ENCODE measurements at regions not wholly inside any gene's neighbourhood (a gene's known extent, or its start where the extent isn't known, plus 50 kb on each side); places are given as distances from the start of the nearest gene placed in this dataset.

DNA sequence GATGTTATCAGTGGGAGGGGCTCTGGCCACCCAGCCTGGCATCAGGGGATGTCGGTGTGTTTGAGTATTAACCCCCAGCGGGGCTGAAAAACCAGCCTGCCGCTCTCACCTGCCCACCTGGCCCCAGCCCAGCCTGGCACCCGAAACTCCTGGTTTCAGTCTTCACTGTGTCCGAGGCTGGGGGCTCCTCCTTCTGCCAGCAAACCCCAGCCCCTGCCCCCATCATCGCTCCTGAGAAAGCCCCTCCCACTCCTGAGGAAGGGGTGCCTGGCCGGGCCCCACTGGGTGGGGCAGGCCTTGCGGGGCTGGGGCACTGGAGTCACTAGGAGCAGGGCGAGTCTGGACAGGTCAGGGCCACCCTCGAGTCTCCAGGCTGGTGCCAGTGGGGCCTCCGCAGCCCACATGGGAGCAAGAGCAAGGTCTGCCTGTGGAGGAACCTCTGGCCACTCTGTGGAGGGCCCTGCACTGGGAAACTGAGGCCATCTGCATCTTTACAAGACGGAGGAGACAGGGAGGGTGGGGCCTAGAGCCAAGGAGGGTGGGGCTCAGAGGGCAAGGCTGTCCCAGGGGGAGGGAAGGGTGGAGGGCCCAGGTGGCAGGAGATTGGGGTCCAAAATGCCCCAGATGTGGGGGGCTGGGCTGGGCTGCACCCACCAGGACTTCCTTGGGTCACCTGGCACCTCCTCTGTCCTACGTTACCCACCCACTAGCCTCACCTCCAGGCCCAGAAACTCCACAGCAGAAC, 51.5 kb upstream of the NOTCH1 start:
- DNase-seq = no peak

DNA sequence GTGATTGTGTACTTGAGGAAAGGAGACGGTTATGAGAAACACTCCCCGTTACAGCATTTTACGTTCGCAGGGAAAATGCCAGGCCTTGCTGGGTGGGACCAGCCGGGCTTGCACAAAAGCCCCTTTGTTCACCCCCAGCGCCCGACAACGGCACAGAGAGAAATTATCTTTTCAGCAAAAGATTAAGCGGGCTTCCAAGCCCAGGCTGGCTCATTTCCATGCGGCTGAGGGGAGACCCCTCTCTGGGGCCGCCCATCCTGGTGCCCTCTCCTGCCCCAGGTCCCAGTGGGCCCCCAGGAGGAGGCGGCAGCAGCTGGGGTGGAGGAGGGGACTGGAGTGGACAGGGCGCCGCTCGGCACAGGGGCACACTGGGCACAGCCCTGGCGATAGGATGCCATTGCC, 50.8 kb upstream of the NOTCH1 start:
- no peak for DNase-seq

DNA sequence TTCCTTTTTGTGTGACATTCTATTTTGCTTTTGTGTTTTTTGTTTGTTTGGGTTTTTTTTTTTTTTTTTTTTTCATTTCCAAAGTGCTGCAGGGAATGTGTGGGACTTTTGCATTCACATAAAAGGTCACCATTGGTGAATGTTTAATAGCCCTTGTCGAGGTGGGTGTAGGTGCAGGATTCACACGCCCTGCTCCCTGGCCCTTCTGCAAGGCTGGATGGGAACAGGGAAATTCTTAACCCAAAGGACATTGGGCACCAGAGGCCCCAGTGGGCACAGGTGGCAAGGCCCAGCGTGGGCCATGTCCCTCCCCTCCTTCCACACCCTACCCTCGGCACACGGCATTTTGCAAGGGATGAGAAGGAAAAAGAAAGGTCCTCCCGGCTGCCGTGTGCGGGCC, 50.4 kb upstream of the NOTCH1 start:
- no peak for DNase-seq

DNA sequence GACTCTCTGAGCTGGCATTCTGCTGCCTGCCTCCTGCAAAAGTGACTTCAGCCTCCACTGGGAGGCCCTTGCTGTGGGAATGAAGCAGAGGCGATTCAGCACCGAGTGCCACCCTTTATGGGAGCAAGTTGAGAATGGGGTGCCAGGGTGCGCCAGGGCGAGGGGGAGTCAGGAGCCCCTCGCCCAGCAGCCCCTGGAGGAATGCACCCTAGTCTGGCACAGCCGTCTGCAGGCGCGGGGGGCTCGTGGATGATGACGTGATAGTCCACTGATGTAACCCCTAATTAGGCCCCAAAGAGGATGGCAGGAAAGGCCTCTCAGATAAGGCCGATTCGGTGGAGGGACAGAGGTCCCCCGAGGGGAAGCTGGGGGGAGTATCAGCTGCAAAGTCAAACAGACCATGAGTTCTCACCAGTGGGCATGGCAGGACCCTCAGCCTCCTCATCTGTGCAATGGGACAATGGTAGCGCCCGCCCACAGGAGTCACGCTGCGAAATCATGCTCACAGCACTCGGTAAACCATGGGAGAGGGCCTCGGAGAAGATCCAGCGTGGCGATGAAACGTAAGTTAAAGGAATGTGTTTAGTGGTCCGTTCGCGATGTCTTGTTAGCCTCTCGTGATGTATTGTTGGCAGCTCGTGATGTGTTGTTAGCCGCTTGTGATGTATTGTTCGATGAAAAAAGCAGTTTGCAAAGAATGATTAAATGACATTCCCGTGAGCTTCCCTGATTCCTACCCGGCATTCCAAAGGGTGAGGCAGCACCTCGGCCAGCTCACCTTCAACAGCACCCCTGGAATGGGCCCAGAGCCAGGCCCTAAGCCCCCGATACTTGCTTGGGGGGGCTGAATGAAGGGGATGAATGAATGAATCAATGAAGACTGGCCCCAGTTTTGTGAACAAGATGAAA, 49.7 kb upstream of the NOTCH1 start:
- no peak for DNase-seq

Data from NCI-H1105 treated with DMSO at 0.1 percent for 48 hours (cell line).